ENCODE measurements at regions not wholly inside any gene's neighbourhood (a gene's known extent, or its start where the extent isn't known, plus 50 kb on each side); places are given as distances from the start of the nearest gene placed in this dataset.

- DNase-seq: no peak
- intact Hi-C loops (cut with DNase I): no loop called here
- no peak for ATAC-seq (ENCODE audit: poor library complexity)
Observed at GRCh38 chr22:48558606-48559402, 1268.9 kb downstream of the BRD1 start.

- intact Hi-C loops (cut with DNase I): no loop called here
- no peak for ATAC-seq (ENCODE audit: poor library complexity)
Observed at GRCh38 chr22:48558016-48558415, 1269.7 kb downstream of the BRD1 start.

GRCh38 chr22:48557473-48557872 lies 1270.2 kb downstream of the BRD1 start:
- DNase-seq (no peak), ATAC-seq (ENCODE audit: poor library complexity) (no peak)
- intact Hi-C loops (cut with DNase I): no loop called here

More at GRCh38 chr22:48558016-48558415, 1269.7 kb downstream of the BRD1 start:
- no peak for DNase-seq

GRCh38 chr22:48556751-48557150 lies 1270.9 kb downstream of the BRD1 start:
- intact Hi-C loops (cut with DNase I): no loop called here
- DNase-seq: no peak
- ATAC-seq (ENCODE audit: poor library complexity): no peak

- ATAC-seq (ENCODE audit: poor library complexity) (no peak), DNase-seq (no peak)
- intact Hi-C loops (cut with DNase I): no loop called here
Observed at GRCh38 chr22:48556222-48556621, 1271.5 kb downstream of the BRD1 start.

- intact Hi-C loops (cut with DNase I): no loop called here
- no peak for DNase-seq
Observed at GRCh38 chr22:48555606-48556005, 1272.1 kb downstream of the BRD1 start.

GRCh38 chr22:48554893-48555572 lies 1272.6 kb downstream of the BRD1 start:
- intact Hi-C loops (cut with DNase I): no loop called here
- ATAC-seq (ENCODE audit: poor library complexity) (no peak), DNase-seq (no peak)

More at GRCh38 chr22:48555606-48556005, 1272.1 kb downstream of the BRD1 start:
- no peak for ATAC-seq (ENCODE audit: poor library complexity)

- ATAC-seq (ENCODE audit: poor library complexity) (no peak), DNase-seq (no peak)
- intact Hi-C loops (cut with DNase I): no loop called here
Observed at GRCh38 chr22:48553694-48554308, 1273.9 kb downstream of the BRD1 start.

- no peak for DNase-seq
Observed at GRCh38 chr22:48553119-48553518, 1274.6 kb downstream of the BRD1 start.

GRCh38 chr22:48551716-48552268 lies 1275.9 kb downstream of the BRD1 start:
- ATAC-seq (ENCODE audit: poor library complexity): no peak
- DNase-seq: no peak
- intact Hi-C loops (cut with DNase I): no loop called here

More at GRCh38 chr22:48553119-48553518, 1274.6 kb downstream of the BRD1 start:
- no peak for ATAC-seq (ENCODE audit: poor library complexity)
- intact Hi-C loops (cut with DNase I): no loop called here

GRCh38 chr22:48551061-48551460 lies 1276.6 kb downstream of the BRD1 start:
- DNase-seq (no peak), ATAC-seq (ENCODE audit: poor library complexity) (no peak)
- intact Hi-C loops (cut with DNase I): no loop called here

GRCh38 chr22:48548391-48548790 lies 1279.3 kb downstream of the BRD1 start:
- DNase-seq (no peak), ATAC-seq (ENCODE audit: poor library complexity) (no peak)
- intact Hi-C loops (cut with DNase I): no loop called here

GRCh38 chr22:48547971-48548370 lies 1279.7 kb downstream of the BRD1 start:
- intact Hi-C loops (cut with DNase I): no loop called here
- ATAC-seq (ENCODE audit: poor library complexity) (no peak), DNase-seq (no peak)

GRCh38 chr22:48546653-48547424 lies 1280.8 kb downstream of the BRD1 start:
- ATAC-seq (ENCODE audit: poor library complexity) (no peak), DNase-seq (no peak)
- intact Hi-C loops (cut with DNase I): no loop called here

GRCh38 chr22:48545987-48546386 lies 1281.7 kb downstream of the BRD1 start:
- DNase-seq (no peak), ATAC-seq (ENCODE audit: poor library complexity) (no peak)
- intact Hi-C loops (cut with DNase I): no loop called here

GRCh38 chr22:48541401-48542098 lies 1286.1 kb downstream of the BRD1 start:
- ATAC-seq (ENCODE audit: poor library complexity) (no peak), DNase-seq (no peak)
- intact Hi-C loops (cut with DNase I): no loop called here

- intact Hi-C loops (cut with DNase I): no loop called here
- DNase-seq (no peak), ATAC-seq (ENCODE audit: poor library complexity) (no peak)
Observed at GRCh38 chr22:48539261-48539660, 1288.4 kb downstream of the BRD1 start.

- ATAC-seq (ENCODE audit: poor library complexity): no peak
- intact Hi-C loops (cut with DNase I): no loop called here
- DNase-seq: no peak
Observed at GRCh38 chr22:48538291-48538820, 1289.3 kb downstream of the BRD1 start.
